Activated T-cell treated with anti-CD3 and anti-CD28 coated beads for 24 hours (primary cell): ENCODE measurements at regions not wholly inside any gene's neighbourhood (a gene's known extent, or its start where the extent isn't known, plus 50 kb on each side); places are given as distances from the start of the nearest gene placed in this dataset.

ENCODE experiments used
- DNase-seq: peaks from one replicate; pipeline ENCODE4 v3.0.0-alpha.2; 2020; ENCODE audit warnings: low read depth

- no peak for DNase-seq
Observed at GRCh38 chr15:87154761-87155160, 1075.1 kb downstream of the AGBL1 start.

- no peak for DNase-seq
Observed at GRCh38 chr15:87151202-87151748, 1071.6 kb downstream of the AGBL1 start.

GRCh38 chr15:87145696-87146095 is 1066.0 kb downstream of the AGBL1 start:
- DNase-seq: no peak

GRCh38 chr15:87144775-87145174 is 1065.1 kb downstream of the AGBL1 start:
- no peak for DNase-seq

GRCh38 chr15:87142096-87142495 is 1062.4 kb downstream of the AGBL1 start:
- no peak for DNase-seq

- no peak for DNase-seq
Observed at GRCh38 chr15:87135109-87135508, 1055.4 kb downstream of the AGBL1 start.

- no peak for DNase-seq
Observed at GRCh38 chr15:87133704-87134103, 1054.0 kb downstream of the AGBL1 start.

- DNase-seq: no peak
Observed at GRCh38 chr15:87131067-87131466, 1051.4 kb downstream of the AGBL1 start.

GRCh38 chr15:87129916-87130315 is 1050.2 kb downstream of the AGBL1 start:
- DNase-seq: no peak

- no peak for DNase-seq
Observed at GRCh38 chr15:87123676-87124382, 1044.2 kb downstream of the AGBL1 start.

GRCh38 chr15:87121336-87121735 is 1041.7 kb downstream of the AGBL1 start:
- DNase-seq: no peak

GRCh38 chr15:87120555-87120954 is 1040.9 kb downstream of the AGBL1 start:
- no peak for DNase-seq

GRCh38 chr15:87118846-87119245 is 1039.2 kb downstream of the AGBL1 start:
- DNase-seq: no peak

- DNase-seq: no peak
Observed at GRCh38 chr15:87118435-87118834, 1038.8 kb downstream of the AGBL1 start.

- DNase-seq: no peak
Observed at GRCh38 chr15:87115795-87116194, 1036.1 kb downstream of the AGBL1 start.

GRCh38 chr15:87099916-87100315 is 1020.2 kb downstream of the AGBL1 start:
- no peak for DNase-seq

GRCh38 chr15:87089551-87089950 is 1009.9 kb downstream of the AGBL1 start:
- DNase-seq: no peak

GRCh38 chr15:87083201-87083600 is 1003.5 kb downstream of the AGBL1 start:
- DNase-seq: no peak

- DNase-seq: no peak
Observed at GRCh38 chr15:87082581-87082980, 1002.9 kb downstream of the AGBL1 start.

GRCh38 chr15:87080547-87080946 is 1000.9 kb downstream of the AGBL1 start:
- DNase-seq: no peak
